Suprapubic skin (tissue), 4 donors: ENCODE measurements at regions not wholly inside any gene's neighbourhood (a gene's known extent, or its start where the extent isn't known, plus 50 kb on each side); places are given as distances from the start of the nearest gene placed in this dataset.
"Not testable (repeated sequence)": the region's sequence is repeated elsewhere in the genome, so short reads cannot be mapped to it uniquely, and the experiment has no call there.

Experiments used
- DNase-seq, 2 donors: peaks; one replicate each; pipeline ENCODE4 v3.0.0-alpha.2; 2019; ENCODE audit warnings: low spot score in 2 of 2
- H3K27ac ChIP-seq: fragments of 200-600 bp; sonication (generic); one replicate; pipeline ENCODE4 v1.5.1; 2019
- H3K27me3 ChIP-seq: fragments of 200-600 bp; sonication (generic); one replicate; pipeline ENCODE4 v1.5.1; 2019
- H3K36me3 ChIP-seq: fragments of 200-600 bp; sonication (generic); one replicate; pipeline ENCODE4 v1.5.1; 2019
- H3K4me1 ChIP-seq: fragments of 200-600 bp; sonication (generic); one replicate; pipeline ENCODE4 v1.5.1; 2019
- H3K4me3 ChIP-seq: fragments of 200-600 bp; sonication (generic); one replicate; pipeline ENCODE4 v1.5.1; 2019; ENCODE audit warnings: mild to moderate bottlenecking
- H3K9me3 ChIP-seq: fragments of 200-600 bp; sonication (generic); one replicate; pipeline ENCODE4 v1.5.1; 2019
- EP300 ChIP-seq: sonication (generic); formaldehyde crosslinking; IDR thresholded peaks from one replicate; pipeline ENCODE4 v1.6.1; 2017; ENCODE audit warnings: antibody characterized with exemption
- POLR2A ChIP-seq, 2 donors: fragments of 450-650 bp; IDR thresholded peaks; one replicate each; pipeline ENCODE4 v1.6.1; 2017; ENCODE audit warnings: antibody characterized with exemption in 2 of 2, mild to moderate bottlenecking in 2 of 2, moderate library complexity in 2 of 2
- POLR2AphosphoS5 ChIP-seq, 3 donors: sonication (generic); formaldehyde crosslinking; IDR thresholded peaks; one replicate each; pipeline ENCODE4 v1.6.1; 2017; ENCODE audit warnings: antibody characterized with exemption in 3 of 3
- WGBS: methylation state at CpG from one replicate; pipeline ENCODE4 v1.1.5; 2018; 5-methylcytosine and 5-hydroxymethylcytosine counted together
- TF ChIP-seq, protein P1 (sequence below), 2 donors: fragments of 200-600 bp in 1 of 2; fragments of 450-650 bp in 1 of 2; sonication (generic) in 1 of 2; IDR thresholded peaks; one replicate each; pipeline ENCODE4 v1.5.1; 2016 to 2019; ENCODE audit warnings: antibody characterized with exemption in 2 of 2, mild to moderate bottlenecking in 1 of 2, moderate library complexity in 1 of 2

DNA sequence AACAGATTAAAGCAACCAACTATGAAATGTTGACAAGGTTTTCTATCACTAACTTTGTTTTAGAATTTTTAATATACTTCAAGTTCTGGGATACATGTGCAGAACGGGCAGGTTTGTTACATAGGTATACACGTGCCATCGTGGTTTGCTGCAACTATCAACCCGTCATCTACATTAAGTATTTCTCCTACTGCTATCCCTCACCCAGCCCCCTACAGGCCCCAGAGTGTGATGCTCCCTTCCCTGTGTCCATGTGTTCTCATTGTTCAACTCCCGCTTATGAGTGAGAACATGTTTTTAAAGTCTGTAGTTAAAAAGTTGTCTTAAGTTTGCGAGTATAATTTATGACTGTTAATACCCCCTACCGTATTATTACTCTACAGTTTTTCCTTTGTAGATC lies 844.3 kb upstream of the MANEA start:
- H3K9me3 ChIP-seq, result peaks cover under 1% of the 10 kb centered on the region
- H3K27ac ChIP-seq, result no peak overlapping the region
- TF ChIP-seq EP300, result no peak
- TF ChIP-seq, protein P1, sequence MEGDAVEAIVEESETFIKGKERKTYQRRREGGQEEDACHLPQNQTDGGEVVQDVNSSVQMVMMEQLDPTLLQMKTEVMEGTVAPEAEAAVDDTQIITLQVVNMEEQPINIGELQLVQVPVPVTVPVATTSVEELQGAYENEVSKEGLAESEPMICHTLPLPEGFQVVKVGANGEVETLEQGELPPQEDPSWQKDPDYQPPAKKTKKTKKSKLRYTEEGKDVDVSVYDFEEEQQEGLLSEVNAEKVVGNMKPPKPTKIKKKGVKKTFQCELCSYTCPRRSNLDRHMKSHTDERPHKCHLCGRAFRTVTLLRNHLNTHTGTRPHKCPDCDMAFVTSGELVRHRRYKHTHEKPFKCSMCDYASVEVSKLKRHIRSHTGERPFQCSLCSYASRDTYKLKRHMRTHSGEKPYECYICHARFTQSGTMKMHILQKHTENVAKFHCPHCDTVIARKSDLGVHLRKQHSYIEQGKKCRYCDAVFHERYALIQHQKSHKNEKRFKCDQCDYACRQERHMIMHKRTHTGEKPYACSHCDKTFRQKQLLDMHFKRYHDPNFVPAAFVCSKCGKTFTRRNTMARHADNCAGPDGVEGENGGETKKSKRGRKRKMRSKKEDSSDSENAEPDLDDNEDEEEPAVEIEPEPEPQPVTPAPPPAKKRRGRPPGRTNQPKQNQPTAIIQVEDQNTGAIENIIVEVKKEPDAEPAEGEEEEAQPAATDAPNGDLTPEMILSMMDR (IDR thresholded peaks at IDR 0.05), result no peak
- no peak for TF ChIP-seq POLR2A (IDR thresholded peaks at IDR 0.05)
- no peak for TF ChIP-seq POLR2AphosphoS5 (IDR thresholded peaks at IDR 0.05)
- WGBS, result 83% methylated on average over 7 of the region's 7 CpGs
- no peaks in the 10 kb centered on the region for H3K36me3 ChIP-seq
- H3K27me3 ChIP-seq, result no peaks in the 10 kb centered on the region
- no peak overlapping the region for H3K4me3 ChIP-seq
- H3K4me1 ChIP-seq, result no peaks in the 10 kb centered on the region
- no peak for DNase-seq

DNA sequence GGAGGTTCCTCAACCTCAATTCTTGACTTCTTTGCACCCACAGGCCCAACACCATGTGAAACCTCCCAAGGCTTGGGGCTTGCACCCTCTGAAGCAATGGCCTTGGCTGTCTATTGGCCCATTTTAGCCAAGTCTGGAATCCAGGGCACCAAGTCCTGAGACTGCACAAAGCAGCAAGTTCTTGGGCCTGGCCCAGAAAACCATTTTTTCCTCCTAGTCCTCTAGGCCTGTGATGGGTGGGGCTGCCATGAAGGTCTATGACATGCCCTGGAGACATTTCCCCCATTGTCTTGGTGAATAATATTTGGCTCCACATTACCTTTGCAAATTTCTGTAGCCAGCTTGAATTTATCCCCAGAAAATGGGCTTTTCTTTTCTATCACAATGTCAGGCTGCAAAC lies 849.6 kb upstream of the MANEA start:
- no peaks in the 10 kb centered on the region for H3K36me3 ChIP-seq
- TF ChIP-seq POLR2AphosphoS5 (IDR thresholded peaks at IDR 0.05) (no peak), POLR2A (IDR thresholded peaks at IDR 0.05) (no peak), EP300 (no peak)
- TF ChIP-seq, protein P1 (IDR thresholded peaks at IDR 0.05), result no peak

DNA sequence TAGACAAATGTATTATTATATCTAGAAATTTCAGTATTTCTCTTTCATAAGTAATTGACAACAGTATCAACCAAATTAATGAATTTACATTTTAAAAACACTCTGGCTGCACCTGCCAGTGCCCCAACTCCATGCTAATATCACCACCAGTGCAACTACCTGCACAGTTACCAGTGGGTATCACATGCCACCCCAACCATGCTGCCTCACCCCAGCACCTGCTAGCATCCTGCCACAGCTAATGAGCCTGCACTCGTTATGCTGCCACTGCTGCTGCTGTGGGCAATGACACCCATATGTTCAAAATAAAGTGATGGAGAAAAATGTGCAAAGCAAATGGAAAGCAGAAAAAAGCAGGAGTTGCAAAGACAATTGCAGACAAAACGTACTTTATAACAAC lies 855.9 kb upstream of the MANEA start:
- TF ChIP-seq EP300 (no peak), POLR2A (IDR thresholded peaks at IDR 0.05) (no peak), POLR2AphosphoS5 (IDR thresholded peaks at IDR 0.05) (no peak)
- TF ChIP-seq, protein P1 (IDR thresholded peaks at IDR 0.05), result no peak
- Histone ChIP-seq H3K4me1 (no peaks in the 10 kb centered on the region), H3K4me3 (no peak overlapping the region), H3K9me3 (no peaks in the 10 kb centered on the region), H3K27ac (no peak overlapping the region), H3K36me3 (no peaks in the 10 kb centered on the region), H3K27me3 (no peaks in the 10 kb centered on the region)
- WGBS, result 68% methylated on average over 2 of the region's 2 CpGs
- DNase-seq, result no peak

More for the DNA sequence above, 849.6 kb upstream of the MANEA start:
- no peak for DNase-seq
- Histone ChIP-seq H3K27ac (no peak overlapping the region), H3K4me1 (no peaks in the 10 kb centered on the region), H3K4me3 (no peak overlapping the region), H3K9me3 (peaks cover 6% of the 10 kb centered on the region), H3K27me3 (no peaks in the 10 kb centered on the region)

DNA sequence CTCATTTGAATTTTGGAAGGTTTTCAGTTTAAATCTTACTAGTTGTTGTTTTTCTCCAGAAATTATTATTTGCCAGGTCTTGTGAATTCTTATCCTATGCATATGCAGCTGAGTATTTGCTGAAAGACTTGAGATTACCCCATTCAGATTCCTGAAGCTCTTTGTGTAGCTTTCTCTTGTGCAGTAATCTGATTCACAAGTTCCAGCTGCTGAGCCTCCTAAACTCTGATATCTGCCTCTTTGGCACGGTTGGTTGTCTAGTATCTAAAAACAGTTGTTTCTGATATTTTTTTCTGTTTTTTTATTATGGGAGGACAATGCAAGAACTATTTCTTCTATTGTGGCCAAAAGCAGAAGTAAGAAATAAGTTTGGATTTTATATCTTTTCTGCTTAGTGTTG lies 863.9 kb upstream of the MANEA start:
- no peaks in the 10 kb centered on the region for H3K9me3 ChIP-seq
- H3K27me3 ChIP-seq, result no peaks in the 10 kb centered on the region
- H3K4me1 ChIP-seq, result no peaks in the 10 kb centered on the region
- no peak for DNase-seq
- no peaks in the 10 kb centered on the region for H3K36me3 ChIP-seq
- WGBS, result 56% methylated on average over 1 of the region's 1 CpG
- H3K27ac ChIP-seq, result no peak overlapping the region
- H3K4me3 ChIP-seq, result no peak overlapping the region
- TF ChIP-seq POLR2AphosphoS5 (IDR thresholded peaks at IDR 0.05) (no peak), EP300 (no peak), POLR2A (IDR thresholded peaks at IDR 0.05) (no peak)

DNA sequence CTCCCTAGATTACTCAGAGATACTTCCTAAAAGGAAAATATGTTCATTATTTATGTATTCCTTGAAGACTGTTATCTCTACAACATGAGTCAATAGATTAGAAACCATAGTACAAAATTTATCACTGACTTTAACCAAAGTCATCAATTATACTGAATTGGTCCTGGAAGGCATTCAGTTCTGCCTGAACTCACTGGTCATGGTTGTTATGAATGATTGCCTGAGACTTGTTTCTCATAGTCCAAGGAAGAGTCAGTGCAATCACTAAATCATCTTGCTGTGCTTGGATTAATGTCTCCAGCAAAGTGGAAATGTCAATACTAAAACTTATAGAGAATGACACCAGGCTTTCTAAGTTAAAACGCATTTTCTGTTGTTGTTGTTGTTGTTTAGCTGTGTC lies 878.6 kb upstream of the MANEA start:
- Histone ChIP-seq H3K4me3 (no peak overlapping the region), H3K27ac (no peak overlapping the region), H3K36me3 (no peaks in the 10 kb centered on the region), H3K9me3 (no peaks in the 10 kb centered on the region), H3K27me3 (no peaks in the 10 kb centered on the region), H3K4me1 (no peaks in the 10 kb centered on the region)
- WGBS, result 70% methylated on average over 1 of the region's 1 CpG
- TF ChIP-seq POLR2A (IDR thresholded peaks at IDR 0.05) (no peak), POLR2AphosphoS5 (IDR thresholded peaks at IDR 0.05) (no peak), EP300 (no peak)
- TF ChIP-seq, protein P1 (IDR thresholded peaks at IDR 0.05), result no peak
- no peak for DNase-seq

DNA sequence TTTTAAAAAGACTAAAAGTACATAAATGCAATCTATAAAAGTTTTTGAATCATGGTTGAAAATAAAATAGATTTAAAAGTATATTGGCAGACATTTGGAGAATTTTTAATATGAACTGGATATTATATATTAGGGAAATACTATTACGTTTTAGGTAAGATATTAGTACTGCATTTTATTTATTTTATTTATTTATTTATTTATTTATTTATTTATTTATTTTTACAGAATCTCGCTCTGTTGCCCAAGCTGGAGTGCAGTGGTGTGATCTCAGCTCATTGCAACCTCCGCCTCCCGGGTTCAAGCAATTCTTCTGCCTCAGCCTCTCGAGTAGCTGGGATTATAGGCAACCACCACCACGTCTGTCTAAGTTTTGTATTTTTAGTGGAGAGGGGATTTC lies 890.1 kb upstream of the MANEA start:
- H3K27ac ChIP-seq, DNase-seq, H3K4me3 ChIP-seq, H3K36me3 ChIP-seq, H3K9me3 ChIP-seq, H3K27me3 ChIP-seq, H3K4me1 ChIP-seq: not testable (repeated sequence)
- 92% methylated on average over 6 of the region's 6 CpGs for WGBS
